A673 (cell line): ENCODE measurements at regions not wholly inside any gene's neighbourhood (a gene's known extent, or its start where the extent isn't known, plus 50 kb on each side); places are given as distances from the start of the nearest gene placed in this dataset.
"Not testable (repeated sequence)": the region's sequence is repeated elsewhere in the genome, so short reads cannot be mapped to it uniquely, and the experiment has no call there.

Experiments
- BruUV-seq: library from RNA; stranded (reverse); fragments of 400-500 nt; replicated peaks from 2 replicates; lab custom pipeline; 2021; lab: Mats Ljungman, UMichigan
- CTCF ChIA-PET: fragments of 300-600 bp; sonication (Branson Sonifier 250); formaldehyde crosslinking; loops from one replicate; lab custom pipeline; 2022; ENCODE audit warnings: antibody characterized with exemption; lab: Charles Lee
- POLR2A ChIA-PET: fragments of 300-600 bp; sonication (Branson Sonifier 250); formaldehyde crosslinking; loops from one replicate; lab custom pipeline; 2022; ENCODE audit warnings: antibody characterized with exemption; ENCODE audit not compliant: low non-redundant PET; lab: Charles Lee
- DNase-seq: peaks from one replicate; pipeline ENCODE4 v3.0.0-alpha.2; 2015; ENCODE audit warnings: low spot score
- H3K27ac ChIP-seq: fragments of 200-600 bp; sonication (generic); 2 replicates; pipeline ENCODE4 v1.5.1; 2016; ENCODE audit warnings: mixed run types, low read depth, mild to moderate bottlenecking, mixed read lengths, antibody characterized with exemption, low read length; ENCODE audit not compliant: poor library complexity, severe bottlenecking
- H3K27me3 ChIP-seq: fragments of 200-600 bp; sonication (generic); replicated peaks from 2 replicates; pipeline ENCODE4 v1.6.1; 2017; ENCODE audit warnings: mixed run types, low read depth, mild to moderate bottlenecking, mixed read lengths, antibody characterized with exemption, low read length; ENCODE audit not compliant: insufficient read depth, poor library complexity
- H3K36me3 ChIP-seq: fragments of 200-600 bp; sonication (generic); 2 replicates; pipeline ENCODE4 v1.6.1; 2016; ENCODE audit warnings: mixed run types, mild to moderate bottlenecking, mixed read lengths, antibody characterized with exemption, low read length; ENCODE audit not compliant: insufficient read depth, poor library complexity, severe bottlenecking
- H3K4me1 ChIP-seq: fragments of 200-600 bp; sonication (generic); 2 replicates; pipeline ENCODE4 v1.6.1; 2017; ENCODE audit warnings: mixed run types, mild to moderate bottlenecking, mixed read lengths, antibody characterized with exemption, low read length; ENCODE audit not compliant: insufficient read depth, poor library complexity, severe bottlenecking
- H3K4me3 ChIP-seq: fragments of 200-600 bp; sonication (generic); 2 replicates; pipeline ENCODE4 v1.5.1; 2016; ENCODE audit warnings: low read depth, mixed run types, mild to moderate bottlenecking, mixed read lengths, low read length; ENCODE audit not compliant: poor library complexity, severe bottlenecking
- H3K9me3 ChIP-seq: fragments of 200-600 bp; sonication (generic); 2 replicates; pipeline ENCODE4 v1.6.1; 2016; ENCODE audit warnings: mixed run types, low read depth, mild to moderate bottlenecking, mixed read lengths, antibody characterized with exemption, low read length; ENCODE audit not compliant: poor library complexity, severe bottlenecking
- EZH2 ChIP-seq: fragments of 200-600 bp; sonication (generic); IDR thresholded peaks from 2 replicates; pipeline ENCODE4 v1.6.1; 2017; ENCODE audit warnings: borderline replicate concordance, low read depth, mild to moderate bottlenecking, mixed read lengths, antibody characterized with exemption, low read length; ENCODE audit not compliant: poor library complexity, severe bottlenecking
- intact Hi-C: fragments of 100-400 bp; cut with micrococcal nuclease; formaldehyde crosslinking; loops from one replicate; pipeline ENCODE4 v1.10.0; 2022; ENCODE audit not compliant: unreplicated experiment
- TF ChIP-seq, protein P1 (sequence below): fragments of 300-800, 200-600 bp; sonication (generic); conservative IDR thresholded peaks from 2 replicates; pipeline ENCODE4 v1.5.1; 2017; ENCODE audit warnings: low read depth, mild to moderate bottlenecking, antibody characterized with exemption, low read length, moderate library complexity, mixed read lengths

DNA sequence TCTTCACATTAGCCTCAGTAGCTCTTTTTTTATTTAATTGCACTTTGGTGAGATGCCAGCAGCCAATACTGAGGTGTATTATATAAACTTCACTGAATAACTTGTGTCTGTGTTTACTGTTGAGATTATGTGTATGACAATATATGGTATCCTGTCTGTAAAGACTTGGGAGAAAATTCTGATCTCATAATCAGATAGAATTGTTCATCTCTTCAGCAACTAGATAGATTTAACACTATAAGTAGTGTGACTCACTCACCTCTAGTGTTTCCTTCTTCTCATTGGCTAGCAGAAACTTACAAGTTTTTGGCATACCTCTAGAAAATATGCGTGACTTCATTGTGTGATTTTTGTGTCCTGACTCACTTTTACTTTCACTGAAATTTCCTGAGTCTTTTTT is 67.6 kb upstream of the TGFBR2 start:
- no TSS peak for BruUV-seq
- H3K4me3 ChIP-seq = no peak overlapping the region
- H3K36me3 ChIP-seq = no peaks in the 10 kb centered on the region

DNA sequence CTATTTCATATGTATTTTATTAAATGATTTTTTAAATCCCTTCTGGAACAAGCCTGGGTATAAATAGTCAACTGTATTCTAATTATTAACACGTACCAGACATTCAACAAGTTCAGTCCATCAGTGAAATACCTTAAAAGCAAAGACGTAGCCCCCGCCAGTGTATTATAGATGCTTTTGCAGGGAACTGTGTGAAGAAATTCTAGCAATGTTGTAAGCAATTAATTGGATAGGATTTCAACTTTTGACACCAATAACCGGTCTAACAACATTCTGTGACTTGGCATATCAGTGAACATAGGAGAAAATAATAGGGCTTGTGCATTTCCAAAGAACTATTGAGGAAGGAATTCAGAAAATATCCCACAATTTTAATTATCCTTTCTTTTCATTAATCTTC is 67.2 kb upstream of the TGFBR2 start:
- no peak for TF ChIP-seq EZH2
- TF ChIP-seq, protein P1, sequence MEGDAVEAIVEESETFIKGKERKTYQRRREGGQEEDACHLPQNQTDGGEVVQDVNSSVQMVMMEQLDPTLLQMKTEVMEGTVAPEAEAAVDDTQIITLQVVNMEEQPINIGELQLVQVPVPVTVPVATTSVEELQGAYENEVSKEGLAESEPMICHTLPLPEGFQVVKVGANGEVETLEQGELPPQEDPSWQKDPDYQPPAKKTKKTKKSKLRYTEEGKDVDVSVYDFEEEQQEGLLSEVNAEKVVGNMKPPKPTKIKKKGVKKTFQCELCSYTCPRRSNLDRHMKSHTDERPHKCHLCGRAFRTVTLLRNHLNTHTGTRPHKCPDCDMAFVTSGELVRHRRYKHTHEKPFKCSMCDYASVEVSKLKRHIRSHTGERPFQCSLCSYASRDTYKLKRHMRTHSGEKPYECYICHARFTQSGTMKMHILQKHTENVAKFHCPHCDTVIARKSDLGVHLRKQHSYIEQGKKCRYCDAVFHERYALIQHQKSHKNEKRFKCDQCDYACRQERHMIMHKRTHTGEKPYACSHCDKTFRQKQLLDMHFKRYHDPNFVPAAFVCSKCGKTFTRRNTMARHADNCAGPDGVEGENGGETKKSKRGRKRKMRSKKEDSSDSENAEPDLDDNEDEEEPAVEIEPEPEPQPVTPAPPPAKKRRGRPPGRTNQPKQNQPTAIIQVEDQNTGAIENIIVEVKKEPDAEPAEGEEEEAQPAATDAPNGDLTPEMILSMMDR = no peak
- H3K36me3 ChIP-seq = no peaks in the 10 kb centered on the region
- ChIA-PET CTCF (no interaction called here), POLR2A (no interaction called here)
- H3K9me3 ChIP-seq = no peaks in the 10 kb centered on the region
- H3K27me3 ChIP-seq = no peaks in the 10 kb centered on the region
- H3K27ac ChIP-seq = no peak overlapping the region
- H3K4me3 ChIP-seq = no peak overlapping the region
- H3K4me1 ChIP-seq = peaks cover 21% of the 10 kb centered on the region
- BruUV-seq = no TSS peak
- intact Hi-C loops = no loop called here
- DNase-seq = no peak

More for the DNA sequence above, 67.6 kb upstream of the TGFBR2 start:
- Histone ChIP-seq H3K4me1 (peaks cover 18% of the 10 kb centered on the region), H3K27ac (no peak overlapping the region), H3K9me3 (no peaks in the 10 kb centered on the region), H3K27me3 (no peaks in the 10 kb centered on the region)
- peak; percentile 64 for DNase-seq
- ChIA-PET POLR2A (no interaction called here), CTCF (no interaction called here)
- TF ChIP-seq, protein P1 = no peak
- TF ChIP-seq EZH2 = no peak
- intact Hi-C loops = no loop called here

DNA sequence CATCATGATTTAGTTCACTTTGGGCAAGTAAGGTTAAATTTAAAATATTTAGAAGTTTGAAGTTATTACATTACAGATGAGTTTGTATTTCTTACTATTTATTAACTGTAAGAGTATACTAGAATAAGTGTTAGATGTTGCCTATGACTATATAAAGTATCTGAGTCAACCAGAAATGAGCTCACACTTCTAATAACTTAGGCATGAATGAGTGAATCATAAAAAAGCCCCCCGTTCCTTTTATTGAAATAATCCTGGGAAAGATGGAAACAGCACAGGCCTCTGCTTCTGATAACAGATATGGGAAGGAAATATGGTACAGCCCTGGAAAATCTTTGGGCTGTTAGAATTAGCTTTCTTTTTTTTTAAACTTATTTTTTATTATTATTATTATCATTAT is 66.6 kb upstream of the TGFBR2 start:
- DNase-seq = no peak
- no TSS peak for BruUV-seq
- intact Hi-C loops = no loop called here

DNA sequence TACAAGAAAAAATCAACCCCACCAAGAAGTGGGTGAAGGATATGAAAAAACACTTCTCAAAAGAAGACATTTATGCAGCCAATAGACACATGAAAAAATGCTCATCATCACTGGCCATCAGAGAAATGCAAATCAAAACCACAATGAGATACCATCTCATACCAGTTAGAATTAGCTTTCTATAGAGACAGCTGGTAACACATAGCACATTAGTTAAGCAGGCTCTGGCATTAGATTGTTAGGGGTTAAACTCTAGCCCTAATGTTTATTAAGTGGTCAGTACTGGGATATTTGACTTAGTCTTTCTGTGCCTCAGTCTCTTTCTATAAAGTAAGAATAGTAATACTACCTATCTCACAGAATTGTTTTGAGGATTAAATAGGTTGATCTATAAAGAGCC is 65.2 kb upstream of the TGFBR2 start:
- H3K27ac ChIP-seq, CTCF ChIA-PET, H3K9me3 ChIP-seq, H3K27me3 ChIP-seq, H3K36me3 ChIP-seq, intact Hi-C loops, H3K4me3 ChIP-seq, DNase-seq, BruUV-seq, POLR2A ChIA-PET: not testable (repeated sequence)
- peaks cover 26% of the 10 kb centered on the region for H3K4me1 ChIP-seq

More for the DNA sequence above, 66.6 kb upstream of the TGFBR2 start:
- CTCF ChIA-PET = no interaction called here
- H3K9me3 ChIP-seq = no peaks in the 10 kb centered on the region
- POLR2A ChIA-PET = no interaction called here
- H3K36me3 ChIP-seq = no peaks in the 10 kb centered on the region
- H3K4me1 ChIP-seq = peaks cover 23% of the 10 kb centered on the region
- H3K4me3 ChIP-seq = no peak overlapping the region
- H3K27ac ChIP-seq = no peak overlapping the region
- no peaks in the 10 kb centered on the region for H3K27me3 ChIP-seq
- no peak for TF ChIP-seq EZH2
- TF ChIP-seq, protein P1 = no peak
